Cardiac muscle cell (in vitro differentiated cells and primary cell): ENCODE measurements at regions not wholly inside any gene's neighbourhood (a gene's known extent, or its start where the extent isn't known, plus 50 kb on each side); places are given as distances from the start of the nearest gene placed in this dataset.

Source experiments
- DNase-seq, 2 donors: peaks; one replicate each; pipeline versions ENCODE4 v3.0.0 to v3.0.0-alpha.2; 2010 to 2017; ENCODE audit warnings: low read depth in 1 of 2, low spot score in 1 of 2
- H3K27ac ChIP-seq: fragments of 200-600 bp; sonication (generic); 2 replicates; pipeline ENCODE4 v1.5.1; 2016
- H3K27me3 ChIP-seq: fragments of 200-600 bp; sonication (generic); 2 replicates; pipeline ENCODE4 v1.6.0; 2016; ENCODE audit warnings: control low read depth
- H3K36me3 ChIP-seq: fragments of 200-600 bp; sonication (generic); 2 replicates; pipeline ENCODE4 v1.5.1; 2016; ENCODE audit warnings: control low read depth
- H3K4me1 ChIP-seq: fragments of 200-600 bp; sonication (generic); 2 replicates; pipeline ENCODE4 v1.8.1; 2017; ENCODE audit warnings: low read depth, mild to moderate bottlenecking, mixed run types
- H3K4me3 ChIP-seq: fragments of 200-600 bp; sonication (generic); 2 replicates; pipeline ENCODE4 v1.5.1; 2016; ENCODE audit warnings: mild to moderate bottlenecking
- H3K9me3 ChIP-seq: fragments of 200-600 bp; sonication (generic); 2 replicates; pipeline ENCODE4 v1.5.1; 2017; ENCODE audit warnings: low read depth, mild to moderate bottlenecking, control low read depth
- TF ChIP-seq, protein P1 (sequence below): IDR thresholded peaks from 2 replicates; pipeline ENCODE4 v1.5.1; 2012; ENCODE audit warnings: low read depth, mild to moderate bottlenecking, low read length

DNA sequence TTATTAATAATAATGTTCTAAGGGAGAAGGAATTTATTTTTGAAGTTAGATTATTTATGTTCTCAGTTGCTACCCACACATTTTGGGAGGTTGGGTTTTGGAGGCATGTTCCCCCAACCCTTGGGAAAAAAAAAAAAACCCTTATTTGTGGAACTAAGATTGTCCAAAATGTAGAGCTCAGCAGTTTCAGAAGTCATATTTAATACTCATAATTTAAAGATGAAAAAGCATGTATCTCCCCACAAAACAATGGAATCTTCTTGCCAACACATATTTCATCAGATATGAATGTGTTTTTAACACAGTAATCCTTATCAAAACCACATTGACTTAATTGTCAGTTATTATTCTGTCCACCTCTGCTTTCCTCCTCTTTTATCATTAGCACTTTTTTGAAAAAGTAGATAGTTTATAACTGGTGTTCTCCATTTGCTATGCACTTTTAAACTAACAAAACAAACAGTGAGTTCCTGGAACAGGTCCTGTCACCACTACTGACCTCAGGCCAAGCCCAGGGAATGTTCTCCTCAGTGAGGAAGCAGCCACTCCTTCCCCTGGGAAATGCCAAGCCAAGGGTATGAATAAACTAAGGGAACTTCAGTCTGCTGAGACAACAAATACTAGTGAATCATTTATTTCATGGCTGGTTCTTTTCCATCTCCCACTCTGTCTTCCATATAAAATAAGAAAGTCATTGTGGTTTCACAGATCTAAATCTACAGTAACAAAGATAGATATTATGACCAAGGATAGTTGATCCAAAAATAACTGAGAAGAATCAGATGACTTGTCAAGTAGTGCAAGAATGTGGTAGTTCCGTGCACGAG, 414.4 kb upstream of the ALCAM start:
- no peak overlapping the region for H3K27ac ChIP-seq

DNA sequence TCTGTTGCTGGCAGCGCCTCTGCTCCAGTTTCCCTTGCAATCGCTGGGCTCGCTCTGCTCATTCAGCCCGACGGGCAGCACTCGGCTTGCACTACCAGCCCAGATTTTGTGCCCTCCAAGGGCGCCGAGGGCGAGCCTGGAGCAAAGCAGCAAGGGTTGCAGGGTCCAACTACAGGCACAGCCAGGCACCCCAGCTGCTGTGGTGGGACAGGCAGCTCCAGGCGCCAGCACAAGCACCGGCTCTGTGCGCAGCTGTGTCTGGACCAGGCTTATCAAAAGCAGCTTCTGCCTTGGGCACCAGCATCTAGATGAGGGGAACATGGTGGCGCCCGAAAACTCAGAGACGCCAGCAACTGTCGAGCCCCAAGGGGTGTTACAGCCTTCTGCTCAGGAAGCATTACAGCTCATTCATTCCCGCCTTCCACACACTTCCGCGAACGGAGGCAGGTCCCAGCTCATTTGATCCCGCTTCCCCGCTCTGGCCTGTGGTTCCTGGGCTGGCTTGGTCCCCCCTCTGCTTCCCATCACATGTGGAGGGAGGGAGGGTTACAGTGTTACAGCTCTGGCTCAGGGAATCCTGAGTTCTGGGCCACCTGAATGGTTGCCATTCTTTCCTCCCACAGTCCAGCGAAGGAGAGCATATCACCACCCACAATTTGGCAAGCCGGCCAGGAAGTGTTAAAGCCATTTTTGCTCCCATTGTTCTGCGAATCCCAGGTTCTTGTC, 409.9 kb upstream of the ALCAM start:
- no peak for DNase-seq
- no peak overlapping the region for H3K4me3 ChIP-seq

More for the DNA sequence above, 414.4 kb upstream of the ALCAM start:
- H3K27me3 ChIP-seq: no peaks in the 10 kb centered on the region
- no peaks in the 10 kb centered on the region for H3K9me3 ChIP-seq
- H3K36me3 ChIP-seq: no peaks in the 10 kb centered on the region
- no peaks in the 10 kb centered on the region for H3K4me1 ChIP-seq
- no peak overlapping the region for H3K4me3 ChIP-seq
- TF ChIP-seq, protein P1, sequence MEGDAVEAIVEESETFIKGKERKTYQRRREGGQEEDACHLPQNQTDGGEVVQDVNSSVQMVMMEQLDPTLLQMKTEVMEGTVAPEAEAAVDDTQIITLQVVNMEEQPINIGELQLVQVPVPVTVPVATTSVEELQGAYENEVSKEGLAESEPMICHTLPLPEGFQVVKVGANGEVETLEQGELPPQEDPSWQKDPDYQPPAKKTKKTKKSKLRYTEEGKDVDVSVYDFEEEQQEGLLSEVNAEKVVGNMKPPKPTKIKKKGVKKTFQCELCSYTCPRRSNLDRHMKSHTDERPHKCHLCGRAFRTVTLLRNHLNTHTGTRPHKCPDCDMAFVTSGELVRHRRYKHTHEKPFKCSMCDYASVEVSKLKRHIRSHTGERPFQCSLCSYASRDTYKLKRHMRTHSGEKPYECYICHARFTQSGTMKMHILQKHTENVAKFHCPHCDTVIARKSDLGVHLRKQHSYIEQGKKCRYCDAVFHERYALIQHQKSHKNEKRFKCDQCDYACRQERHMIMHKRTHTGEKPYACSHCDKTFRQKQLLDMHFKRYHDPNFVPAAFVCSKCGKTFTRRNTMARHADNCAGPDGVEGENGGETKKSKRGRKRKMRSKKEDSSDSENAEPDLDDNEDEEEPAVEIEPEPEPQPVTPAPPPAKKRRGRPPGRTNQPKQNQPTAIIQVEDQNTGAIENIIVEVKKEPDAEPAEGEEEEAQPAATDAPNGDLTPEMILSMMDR: no peak
- DNase-seq: peak in 1 of 2 donors; percentile 51

DNA sequence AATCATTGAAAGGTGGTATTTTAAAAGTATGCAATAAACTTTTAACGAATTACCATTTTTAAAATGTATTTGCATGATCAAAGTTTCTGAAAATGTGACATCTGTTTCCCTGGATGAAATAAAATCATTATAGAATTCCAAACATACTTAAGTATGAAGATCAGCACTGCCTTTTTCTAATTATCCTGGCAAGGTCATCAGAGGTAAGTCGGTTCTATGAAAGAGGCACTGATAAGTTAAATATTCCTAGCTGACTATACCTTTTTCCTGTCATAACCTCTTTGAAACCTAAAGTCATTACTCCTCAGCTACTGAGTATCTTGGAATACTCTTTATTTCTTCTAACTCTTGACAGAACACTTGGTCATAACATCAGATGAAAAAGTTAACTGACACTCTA, 406.1 kb upstream of the ALCAM start:
- H3K4me3 ChIP-seq: no peak overlapping the region
- no peaks in the 10 kb centered on the region for H3K9me3 ChIP-seq
- no peaks in the 10 kb centered on the region for H3K4me1 ChIP-seq
- DNase-seq: no peak
- no peaks in the 10 kb centered on the region for H3K36me3 ChIP-seq
- no peaks in the 10 kb centered on the region for H3K27me3 ChIP-seq
- H3K27ac ChIP-seq: no peak overlapping the region
- TF ChIP-seq, protein P1: no peak

More for the DNA sequence above, 409.9 kb upstream of the ALCAM start:
- Histone ChIP-seq H3K4me1 (no peaks in the 10 kb centered on the region), H3K36me3 (no peaks in the 10 kb centered on the region), H3K27me3 (no peaks in the 10 kb centered on the region), H3K27ac (no peak overlapping the region), H3K9me3 (no peaks in the 10 kb centered on the region)
- TF ChIP-seq, protein P1: no peak

DNA sequence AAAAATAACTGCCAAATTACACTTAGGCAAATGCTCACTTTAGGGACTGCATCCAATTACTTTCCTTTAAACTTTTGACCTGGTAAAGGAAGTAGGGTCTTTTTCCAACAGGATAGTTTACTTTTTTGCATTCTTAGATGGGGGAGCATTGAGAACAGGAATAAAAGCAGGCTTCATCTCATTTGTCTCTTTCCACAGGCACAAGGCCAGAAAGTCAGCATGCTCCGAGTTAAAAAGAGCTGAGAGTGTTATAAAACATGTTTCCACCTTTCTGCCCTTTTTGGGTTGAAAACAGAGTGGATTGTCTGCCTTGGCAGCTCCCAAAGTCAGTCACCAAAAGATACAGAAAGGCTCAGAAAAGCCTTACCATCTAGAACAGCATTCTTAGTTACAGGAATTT, 404.9 kb upstream of the ALCAM start:
- Histone ChIP-seq H3K4me1 (no peaks in the 10 kb centered on the region), H3K9me3 (no peaks in the 10 kb centered on the region), H3K27me3 (no peaks in the 10 kb centered on the region), H3K27ac (no peak overlapping the region), H3K36me3 (no peaks in the 10 kb centered on the region), H3K4me3 (no peak overlapping the region)
- no peak for DNase-seq
- TF ChIP-seq, protein P1: no peak

DNA sequence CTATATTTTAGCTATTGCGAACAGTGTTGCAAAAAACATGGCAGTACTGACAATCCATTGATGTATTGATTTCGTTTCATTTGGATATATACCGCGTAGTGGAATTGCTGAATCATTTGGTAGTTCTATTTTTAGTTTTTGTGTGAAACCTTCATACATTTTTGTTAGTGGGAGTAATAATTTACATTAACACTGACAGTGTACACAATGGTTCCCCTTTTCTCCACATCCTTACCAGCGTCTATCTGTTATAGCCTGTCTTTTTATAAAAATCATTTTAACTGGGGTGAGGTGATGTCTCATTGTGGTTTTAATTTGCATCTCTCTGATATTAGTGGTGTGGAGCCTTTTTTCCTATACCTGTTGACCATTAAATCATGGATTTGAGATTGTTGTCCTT, 392.4 kb upstream of the ALCAM start:
- Histone ChIP-seq H3K36me3 (no peaks in the 10 kb centered on the region), H3K4me3 (no peak overlapping the region), H3K4me1 (no peaks in the 10 kb centered on the region), H3K9me3 (no peaks in the 10 kb centered on the region), H3K27me3 (no peaks in the 10 kb centered on the region), H3K27ac (no peak overlapping the region)
- TF ChIP-seq, protein P1: no peak
- DNase-seq: no peak
